ENCODE measurements at regions not wholly inside any gene's neighbourhood (a gene's known extent, or its start where the extent isn't known, plus 50 kb on each side); places are given as distances from the start of the nearest gene placed in this dataset.

DNA sequence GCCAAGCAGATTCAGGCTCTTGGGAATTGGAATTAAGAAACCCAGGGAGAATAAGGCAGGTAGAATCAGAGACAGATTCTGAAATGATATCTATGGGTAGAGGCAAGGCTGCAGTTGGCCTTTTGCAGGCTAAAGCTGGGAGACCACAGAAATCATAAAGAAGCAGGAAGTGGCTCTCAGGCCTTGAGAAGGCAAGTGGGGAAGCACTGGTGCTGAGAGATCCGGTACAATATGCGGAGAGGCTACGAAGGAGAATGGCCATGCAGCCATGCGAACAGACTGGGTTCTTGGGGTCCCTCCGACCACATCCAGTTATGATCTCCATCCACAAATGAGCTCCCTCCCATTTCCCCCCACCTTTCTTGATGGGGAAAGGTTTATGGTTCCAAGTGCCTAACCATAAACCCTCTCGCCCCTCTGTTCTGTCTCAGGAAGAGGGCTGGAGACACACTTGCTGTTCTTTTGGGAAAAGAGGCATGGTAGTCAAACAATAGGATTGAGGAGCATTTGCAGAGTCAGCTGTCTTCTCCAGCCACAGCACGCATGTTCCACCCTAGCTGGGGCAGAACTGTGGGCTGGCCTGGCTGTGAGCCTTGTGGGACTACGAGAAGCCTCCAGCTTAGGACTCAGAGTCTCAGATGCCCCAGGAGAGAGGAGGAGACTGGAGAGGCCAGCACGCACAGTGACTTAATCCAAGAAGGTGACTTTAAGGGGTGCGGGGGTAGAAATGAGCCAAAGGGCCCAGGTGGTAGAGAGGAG lies 99.6 kb downstream of the RPLP1 start:
- CTCF ChIA-PET (ENCODE audit: unreplicated experiment) = no interaction called here
- intact Hi-C loops (cut with micrococcal nuclease; ENCODE audit: unreplicated experiment) = no loop called here

DNA sequence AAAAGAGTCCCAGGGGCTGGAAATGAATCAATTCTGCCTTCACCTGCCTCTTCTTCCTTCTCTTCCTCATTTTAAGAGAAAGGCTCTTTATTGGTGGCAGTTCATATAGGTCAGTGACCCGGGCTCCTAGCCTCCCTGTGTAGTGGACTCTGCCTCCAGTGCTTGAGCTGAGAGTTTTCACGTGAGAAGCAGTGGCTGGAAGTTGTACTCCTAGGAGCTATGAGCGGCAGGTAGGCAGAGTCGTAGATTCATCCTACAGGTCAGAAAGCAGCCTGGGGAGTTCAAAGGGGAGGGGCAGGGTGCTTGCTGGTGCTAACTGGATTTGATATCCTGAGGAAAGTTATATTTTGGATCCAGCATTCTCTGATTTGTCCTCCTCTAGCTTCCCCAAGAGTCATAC lies 101.1 kb downstream of the RPLP1 start:
- Histone ChIP-seq H2AFZ (ENCODE audit: low read length) (no peak overlapping the region), H3K9me2 (ENCODE audit: insufficient read depth, low read length) (no peaks in the 10 kb centered on the region), H4K20me1 (ENCODE audit: insufficient read depth, low read length) (no peaks in the 10 kb centered on the region), H3K9me3 (ENCODE audit: low read length) (0 out of 2 replicates have a peak, but pooled peaks cover 5% of the 10 kb centered on the region), H3K4me2 (ENCODE audit: low read length) (no peak overlapping the region), H3K79me2 (ENCODE audit: insufficient read depth, low read depth, low read length) (no peaks in the 10 kb centered on the region), H3K4me1 (ENCODE audit: insufficient read depth, low read length, poor library complexity, severe bottlenecking) (no peaks in the 10 kb centered on the region), H3K4me3 (ENCODE audit: low read depth, low read length, poor library complexity, severe bottlenecking) (no peak overlapping the region), H3K27ac (ENCODE audit: low read depth, low read length, poor library complexity, severe bottlenecking) (no peak overlapping the region), H3K36me3 (ENCODE audit: insufficient read depth, low read length) (no peaks in the 10 kb centered on the region)
- POLR2A ChIA-PET = interaction anchor here (1.1 kb wide), 1 partner anchor 12 kb away, joined by 3 read pairs; no protein-coding TSS in a partner anchor
- TF ChIP-seq EZH2phosphoT487 (IDR thresholded peaks at IDR 0.05; ENCODE audit: borderline replicate concordance, low read depth, low read length) = no peak
- TF ChIP-seq, protein P1, sequence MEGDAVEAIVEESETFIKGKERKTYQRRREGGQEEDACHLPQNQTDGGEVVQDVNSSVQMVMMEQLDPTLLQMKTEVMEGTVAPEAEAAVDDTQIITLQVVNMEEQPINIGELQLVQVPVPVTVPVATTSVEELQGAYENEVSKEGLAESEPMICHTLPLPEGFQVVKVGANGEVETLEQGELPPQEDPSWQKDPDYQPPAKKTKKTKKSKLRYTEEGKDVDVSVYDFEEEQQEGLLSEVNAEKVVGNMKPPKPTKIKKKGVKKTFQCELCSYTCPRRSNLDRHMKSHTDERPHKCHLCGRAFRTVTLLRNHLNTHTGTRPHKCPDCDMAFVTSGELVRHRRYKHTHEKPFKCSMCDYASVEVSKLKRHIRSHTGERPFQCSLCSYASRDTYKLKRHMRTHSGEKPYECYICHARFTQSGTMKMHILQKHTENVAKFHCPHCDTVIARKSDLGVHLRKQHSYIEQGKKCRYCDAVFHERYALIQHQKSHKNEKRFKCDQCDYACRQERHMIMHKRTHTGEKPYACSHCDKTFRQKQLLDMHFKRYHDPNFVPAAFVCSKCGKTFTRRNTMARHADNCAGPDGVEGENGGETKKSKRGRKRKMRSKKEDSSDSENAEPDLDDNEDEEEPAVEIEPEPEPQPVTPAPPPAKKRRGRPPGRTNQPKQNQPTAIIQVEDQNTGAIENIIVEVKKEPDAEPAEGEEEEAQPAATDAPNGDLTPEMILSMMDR (conservative IDR thresholded peaks at IDR 0.05; ENCODE audit: low read length) = no peak
- intact Hi-C loops (cut with micrococcal nuclease; ENCODE audit: unreplicated experiment) = no loop called here
- no TSS peak for BruUV-seq (replicated peaks)
- CTCF ChIA-PET (ENCODE audit: unreplicated experiment) = no interaction called here
- DNase-seq (ENCODE audit: low spot score) = no peak

More for the DNA sequence above, 99.6 kb downstream of the RPLP1 start:
- no peak overlapping the region for H3K4me2 ChIP-seq (ENCODE audit: low read length)
- no peaks in the 10 kb centered on the region for H3K4me1 ChIP-seq (ENCODE audit: insufficient read depth, low read length, poor library complexity, severe bottlenecking)
- no peaks in the 10 kb centered on the region for H3K9me2 ChIP-seq (ENCODE audit: insufficient read depth, low read length)
- POLR2A ChIA-PET = no interaction called here
- no peaks in the 10 kb centered on the region for H3K36me3 ChIP-seq (ENCODE audit: insufficient read depth, low read length)
- 0 out of 2 replicates have a peak, but pooled peaks cover 5% of the 10 kb centered on the region for H3K9me3 ChIP-seq (ENCODE audit: low read length)
- no peak for TF ChIP-seq EZH2phosphoT487 (IDR thresholded peaks at IDR 0.05; ENCODE audit: borderline replicate concordance, low read depth, low read length)
- TF ChIP-seq, protein P1 (conservative IDR thresholded peaks at IDR 0.05; ENCODE audit: low read length) = no peak
- BruUV-seq (replicated peaks) = no TSS peak
- H3K79me2 ChIP-seq (ENCODE audit: insufficient read depth, low read depth, low read length) = no peaks in the 10 kb centered on the region
- no peaks in the 10 kb centered on the region for H4K20me1 ChIP-seq (ENCODE audit: insufficient read depth, low read length)
- H3K27ac ChIP-seq (ENCODE audit: low read depth, low read length, poor library complexity, severe bottlenecking) = no peak overlapping the region
- DNase-seq (ENCODE audit: low spot score) = no peak
- no peak overlapping the region for H3K4me3 ChIP-seq (ENCODE audit: low read depth, low read length, poor library complexity, severe bottlenecking)
- no peak overlapping the region for H2AFZ ChIP-seq (ENCODE audit: low read length)

DNA sequence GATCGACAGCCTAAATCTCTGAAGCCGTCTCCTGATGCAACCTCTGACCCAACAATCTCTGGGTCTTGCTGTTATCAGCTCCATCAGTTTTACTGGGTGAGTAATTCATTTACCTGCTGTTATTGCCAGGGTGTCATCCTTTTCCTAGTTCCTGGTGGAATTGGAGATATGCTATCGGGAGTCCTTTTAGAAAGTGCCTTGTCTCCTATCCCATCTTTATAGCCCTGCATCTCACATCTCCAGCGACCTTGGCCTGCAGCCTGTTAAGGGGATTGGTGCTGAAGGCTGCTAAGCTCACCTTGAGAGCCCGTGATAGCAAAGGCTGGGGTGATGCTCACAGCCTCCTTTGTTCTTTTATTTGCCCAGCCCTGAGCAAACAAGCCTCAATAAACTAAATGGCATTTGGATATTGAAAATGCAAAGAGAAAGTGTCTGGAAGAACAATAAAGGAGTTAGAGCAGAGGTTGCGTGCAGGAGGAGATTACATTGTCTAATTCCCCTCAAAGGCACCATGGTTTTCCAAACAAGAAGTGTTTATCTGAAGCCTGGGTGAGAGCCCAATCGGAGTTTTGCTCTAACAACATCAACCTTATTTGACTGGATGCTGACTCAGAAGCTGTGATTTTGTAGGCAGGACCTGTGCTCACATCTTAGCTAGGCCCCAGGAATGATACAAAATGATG lies 101.8 kb downstream of the RPLP1 start:
- Histone ChIP-seq H3K4me2 (ENCODE audit: low read length) (no peak overlapping the region), H2AFZ (ENCODE audit: low read length) (no peak overlapping the region), H3K4me3 (ENCODE audit: low read depth, low read length, poor library complexity, severe bottlenecking) (no peak overlapping the region), H3K9me3 (ENCODE audit: low read length) (0 out of 2 replicates have a peak, but pooled peaks cover 5% of the 10 kb centered on the region), H4K20me1 (ENCODE audit: insufficient read depth, low read length) (no peaks in the 10 kb centered on the region), H3K27ac (ENCODE audit: low read depth, low read length, poor library complexity, severe bottlenecking) (no peak overlapping the region), H3K79me2 (ENCODE audit: insufficient read depth, low read depth, low read length) (no peaks in the 10 kb centered on the region), H3K9me2 (ENCODE audit: insufficient read depth, low read length) (no peaks in the 10 kb centered on the region), H3K36me3 (ENCODE audit: insufficient read depth, low read length) (no peaks in the 10 kb centered on the region), H3K4me1 (ENCODE audit: insufficient read depth, low read length, poor library complexity, severe bottlenecking) (no peaks in the 10 kb centered on the region)
- no TSS peak for BruUV-seq (replicated peaks)
- no peak for DNase-seq (ENCODE audit: low spot score)
- TF ChIP-seq EZH2phosphoT487 (IDR thresholded peaks at IDR 0.05; ENCODE audit: borderline replicate concordance, low read depth, low read length) = no peak
- TF ChIP-seq, protein P1 (conservative IDR thresholded peaks at IDR 0.05; ENCODE audit: low read length) = no peak
- ChIA-PET POLR2A (interaction anchor here (1.1 kb wide), 1 partner anchor 12 kb away, joined by 3 read pairs; no protein-coding TSS in a partner anchor), CTCF (ENCODE audit: unreplicated experiment) (no interaction called here)
- intact Hi-C loops (cut with micrococcal nuclease; ENCODE audit: unreplicated experiment) = no loop called here
